HTR-8/SVneo (cell line): ENCODE measurements at regions not wholly inside any gene's neighbourhood (a gene's known extent, or its start where the extent isn't known, plus 50 kb on each side); places are given as distances from the start of the nearest gene placed in this dataset.

ENCODE experiments used
- DNase-seq: peaks from one replicate; pipeline ENCODE4 v3.0.0; 2011; ENCODE audit warnings: low spot score, mixed read lengths; ENCODE audit not compliant: insufficient read length
- FAIRE-seq: peaks from 2 replicates; lab custom pipeline; 2011; peaks lifted over from hg19 to GRCh38; lab: Jason Lieb, UNC

- no peak for FAIRE-seq
- no peak for DNase-seq
Observed at GRCh38 chr6:71474942-71475341, 186.3 kb downstream of the OGFRL1 start.

- DNase-seq, result no peak
- no peak for FAIRE-seq
Observed at GRCh38 chr6:71476371-71476770, 187.8 kb downstream of the OGFRL1 start.

GRCh38 chr6:71476872-71477271 is 188.3 kb downstream of the OGFRL1 start:
- FAIRE-seq (no peak), DNase-seq (no peak)

GRCh38 chr6:71478834-71479541 is 190.4 kb downstream of the OGFRL1 start:
- FAIRE-seq (peak; percentile 77), DNase-seq (peak; percentile 58)

- FAIRE-seq, result no peak
- no peak for DNase-seq
Observed at GRCh38 chr6:71480577-71480976, 192.0 kb downstream of the OGFRL1 start.

- FAIRE-seq (no peak), DNase-seq (no peak)
Observed at GRCh38 chr6:71481011-71481410, 192.4 kb downstream of the OGFRL1 start.

- FAIRE-seq, result no peak
- no peak for DNase-seq
Observed at GRCh38 chr6:71481801-71482200, 193.2 kb downstream of the OGFRL1 start.

GRCh38 chr6:71482742-71483141 is 194.1 kb downstream of the OGFRL1 start:
- FAIRE-seq (no peak), DNase-seq (no peak)

- DNase-seq (no peak), FAIRE-seq (no peak)
Observed at GRCh38 chr6:71486461-71486860, 197.8 kb downstream of the OGFRL1 start.

- DNase-seq (no peak), FAIRE-seq (no peak)
Observed at GRCh38 chr6:71488186-71488585, 199.6 kb downstream of the OGFRL1 start.

GRCh38 chr6:71489736-71490135 is 201.1 kb downstream of the OGFRL1 start:
- peak; percentile 46 for DNase-seq
- FAIRE-seq, result no peak

- no peak for FAIRE-seq
Observed at GRCh38 chr6:71490876-71491275, 202.3 kb downstream of the OGFRL1 start.

GRCh38 chr6:71491844-71492243 is 203.2 kb downstream of the OGFRL1 start:
- FAIRE-seq, result no peak
- DNase-seq, result no peak

More at GRCh38 chr6:71490876-71491275, 202.3 kb downstream of the OGFRL1 start:
- no peak for DNase-seq

GRCh38 chr6:71492668-71493067 is 204.1 kb downstream of the OGFRL1 start:
- FAIRE-seq (no peak), DNase-seq (no peak)

- FAIRE-seq (no peak), DNase-seq (no peak)
Observed at GRCh38 chr6:71496018-71496721, 207.6 kb downstream of the OGFRL1 start.

- FAIRE-seq (no peak), DNase-seq (no peak)
Observed at GRCh38 chr6:71496722-71497033, 208.1 kb downstream of the OGFRL1 start.

- FAIRE-seq, result peak; percentile 52
- DNase-seq, result no peak
Observed at GRCh38 chr6:71498638-71499037, 210.0 kb downstream of the OGFRL1 start.

- FAIRE-seq, result no peak
Observed at GRCh38 chr6:71499667-71500066, 211.1 kb downstream of the OGFRL1 start.

GRCh38 chr6:71502168-71502567 is 213.6 kb downstream of the OGFRL1 start:
- DNase-seq (no peak), FAIRE-seq (no peak)

More at GRCh38 chr6:71499667-71500066, 211.1 kb downstream of the OGFRL1 start:
- DNase-seq, result no peak

GRCh38 chr6:71502956-71503355 is 214.3 kb downstream of the OGFRL1 start:
- no peak for DNase-seq
- no peak for FAIRE-seq

GRCh38 chr6:71507183-71507582 is 218.6 kb downstream of the OGFRL1 start:
- DNase-seq (no peak), FAIRE-seq (no peak)
